AG04449 (cell line): ENCODE measurements at regions not wholly inside any gene's neighbourhood (a gene's known extent, or its start where the extent isn't known, plus 50 kb on each side); places are given as distances from the start of the nearest gene placed in this dataset.
"Not testable (repeated sequence)": the region's sequence is repeated elsewhere in the genome, so short reads cannot be mapped to it uniquely, and the experiment has no call there.

ENCODE experiments used
- CTCF ChIA-PET: fragments of 350-600 bp; formaldehyde crosslinking; extraction: SDS; loops from one replicate; lab custom pipeline; 2021; ENCODE audit warnings: antibody characterized with exemption; lab: Yijun Ruan, JAX
- POLR2A ChIA-PET: fragments of 400-600, 350-600 bp; formaldehyde crosslinking; extraction: SDS; loops from one replicate; lab custom pipeline; 2020; ENCODE audit warnings: antibody characterized with exemption, inconsistent platforms; lab: Yijun Ruan, JAX
- DNase-seq: peaks from one replicate; pipeline ENCODE4 v3.0.0-alpha.2; 2010; ENCODE audit warnings: low read depth, low spot score
- H3K4me3 ChIP-seq: 2 replicates; pipeline ENCODE4 v1.5.1; 2011; ENCODE audit warnings: low read depth, mild to moderate bottlenecking, control low read depth, low read length
- CTCF ChIP-seq: IDR thresholded peaks from one replicate; pipeline ENCODE4 v1.5.1; 2011; ENCODE audit warnings: mild to moderate bottlenecking, moderate library complexity, low read length, control low read depth, inconsistent platforms; ENCODE audit not compliant: insufficient read depth; ENCODE audit errors: missing control alignments

GRCh38 chr6:135675026-135675425 is 176.5 kb upstream of the PDE7B start:
- DNase-seq = no peak
- ChIA-PET CTCF (interaction anchor here (1.0 to 1.6 kb wide), 2 partner anchors 9 to 551 kb away, joined by 4 read pairs; no protein-coding TSS in a partner anchor), POLR2A (no interaction called here)
- H3K4me3 ChIP-seq = no peak overlapping the region
- no peak for TF ChIP-seq CTCF

GRCh38 chr6:135675862-135676261 is 175.6 kb upstream of the PDE7B start:
- no peak for TF ChIP-seq CTCF
- no peak overlapping the region for H3K4me3 ChIP-seq
- no peak for DNase-seq
- CTCF ChIA-PET = interaction anchor here (1.6 kb wide), 1 partner anchor 8 kb away, joined by 4 read pairs; no protein-coding TSS in a partner anchor
- POLR2A ChIA-PET = no interaction called here

GRCh38 chr6:135680964-135681913 is 170.3 kb upstream of the PDE7B start:
- DNase-seq = no peak
- POLR2A ChIA-PET = no interaction called here
- TF ChIP-seq CTCF = no peak
- no peak overlapping the region for H3K4me3 ChIP-seq
- CTCF ChIA-PET = no interaction called here

GRCh38 chr6:135686784-135687301 is 164.7 kb upstream of the PDE7B start:
- ChIA-PET POLR2A (no interaction called here), CTCF (interaction anchor here (0.7 to 1.0 kb wide), 2 partner anchors 252 to 346 kb away, joined by 3 to 4 read pairs; no protein-coding TSS in a partner anchor)
- TF ChIP-seq CTCF = no peak
- DNase-seq = peak; percentile 49
- H3K4me3 ChIP-seq = no peak overlapping the region

GRCh38 chr6:135688476-135688875 is 163.0 kb upstream of the PDE7B start:
- CTCF ChIA-PET, DNase-seq, POLR2A ChIA-PET, H3K4me3 ChIP-seq: not testable (repeated sequence)

- DNase-seq = no peak
- no peak overlapping the region for H3K4me3 ChIP-seq
- ChIA-PET CTCF (no interaction called here), POLR2A (no interaction called here)
- TF ChIP-seq CTCF = no peak
Observed at GRCh38 chr6:135692426-135692825, 159.1 kb upstream of the PDE7B start.
